ENCODE measurements at regions not wholly inside any gene's neighbourhood (a gene's known extent, or its start where the extent isn't known, plus 50 kb on each side); places are given as distances from the start of the nearest gene placed in this dataset.

GRCh38 chr2:138190999-138191398 is 226.7 kb downstream of the HNMT start:
- Histone ChIP-seq H3K36me3 (ENCODE audit: insufficient read depth, low read length) (no peaks in the 10 kb centered on the region), H3K4me3 (ENCODE audit: low read depth, low read length, poor library complexity, severe bottlenecking) (no peak overlapping the region), H3K4me2 (ENCODE audit: low read length) (no peak overlapping the region), H3K9me3 (ENCODE audit: low read length) (no peaks in the 10 kb centered on the region), H3K9me2 (ENCODE audit: low read depth, low read length) (no peaks in the 10 kb centered on the region), H2AFZ (ENCODE audit: low read length) (no peak overlapping the region), H3K9ac (ENCODE audit: low read length) (no peak overlapping the region), H3K27me3 (ENCODE audit: insufficient read depth, low read length) (no peaks in the 10 kb centered on the region), H3K4me1 (ENCODE audit: insufficient read depth, low read length, severe bottlenecking) (no peaks in the 10 kb centered on the region), H3F3A (ENCODE audit: insufficient read depth, low read length) (no peaks in the 10 kb centered on the region), H3K27ac (ENCODE audit: low read depth, low read length, poor library complexity, severe bottlenecking) (no peak overlapping the region), H3K79me2 (ENCODE audit: insufficient read depth, low read length) (no peaks in the 10 kb centered on the region), H4K20me1 (ENCODE audit: insufficient read depth, low read length) (no peaks in the 10 kb centered on the region)
- TF ChIP-seq CTCF (IDR thresholded peaks at IDR 0.05; ENCODE audit: low read length), result no peak
- no peak for TF ChIP-seq EZH2 (IDR thresholded peaks at IDR 0.05; ENCODE audit: borderline replicate concordance, low read length)

- Histone ChIP-seq H3K9ac (ENCODE audit: low read length) (no peak overlapping the region), H3K36me3 (ENCODE audit: insufficient read depth, low read length) (no peaks in the 10 kb centered on the region), H3K9me3 (ENCODE audit: low read length) (no peaks in the 10 kb centered on the region), H3K27me3 (ENCODE audit: insufficient read depth, low read length) (no peaks in the 10 kb centered on the region), H3K4me3 (ENCODE audit: low read depth, low read length, poor library complexity, severe bottlenecking) (no peak overlapping the region), H3K4me2 (ENCODE audit: low read length) (no peak overlapping the region), H3K27ac (ENCODE audit: low read depth, low read length, poor library complexity, severe bottlenecking) (no peak overlapping the region), H3K79me2 (ENCODE audit: insufficient read depth, low read length) (no peaks in the 10 kb centered on the region), H3F3A (ENCODE audit: insufficient read depth, low read length) (no peaks in the 10 kb centered on the region), H2AFZ (ENCODE audit: low read length) (no peak overlapping the region), H4K20me1 (ENCODE audit: insufficient read depth, low read length) (no peaks in the 10 kb centered on the region), H3K4me1 (ENCODE audit: insufficient read depth, low read length, severe bottlenecking) (no peaks in the 10 kb centered on the region), H3K9me2 (ENCODE audit: low read depth, low read length) (no peaks in the 10 kb centered on the region)
- TF ChIP-seq CTCF (IDR thresholded peaks at IDR 0.05; ENCODE audit: low read length), result no peak
- no peak for TF ChIP-seq EZH2 (IDR thresholded peaks at IDR 0.05; ENCODE audit: borderline replicate concordance, low read length)
Observed at GRCh38 chr2:138193416-138194213, 229.3 kb downstream of the HNMT start.

GRCh38 chr2:138201286-138201685 is 237.0 kb downstream of the HNMT start:
- Histone ChIP-seq H3K36me3 (ENCODE audit: insufficient read depth, low read length) (no peaks in the 10 kb centered on the region), H3K4me1 (ENCODE audit: insufficient read depth, low read length, severe bottlenecking) (no peaks in the 10 kb centered on the region), H3F3A (ENCODE audit: insufficient read depth, low read length) (no peaks in the 10 kb centered on the region), H3K9me2 (ENCODE audit: low read depth, low read length) (no peaks in the 10 kb centered on the region), H3K79me2 (ENCODE audit: insufficient read depth, low read length) (no peaks in the 10 kb centered on the region), H4K20me1 (ENCODE audit: insufficient read depth, low read length) (no peaks in the 10 kb centered on the region), H3K4me2 (ENCODE audit: low read length) (no peak overlapping the region), H3K27ac (ENCODE audit: low read depth, low read length, poor library complexity, severe bottlenecking) (no peak overlapping the region), H3K9me3 (ENCODE audit: low read length) (no peaks in the 10 kb centered on the region), H3K4me3 (ENCODE audit: low read depth, low read length, poor library complexity, severe bottlenecking) (no peak overlapping the region), H2AFZ (ENCODE audit: low read length) (no peak overlapping the region), H3K27me3 (ENCODE audit: insufficient read depth, low read length) (no peaks in the 10 kb centered on the region), H3K9ac (ENCODE audit: low read length) (no peak overlapping the region)
- no peak for TF ChIP-seq CTCF (IDR thresholded peaks at IDR 0.05; ENCODE audit: low read length)
- no peak for TF ChIP-seq EZH2 (IDR thresholded peaks at IDR 0.05; ENCODE audit: borderline replicate concordance, low read length)
